Lower leg skin (tissue), 4 donors: ENCODE measurements at regions not wholly inside any gene's neighbourhood (a gene's known extent, or its start where the extent isn't known, plus 50 kb on each side); places are given as distances from the start of the nearest gene placed in this dataset.

Experiments used
- DNase-seq, 2 donors: peaks; one replicate each; pipeline ENCODE4 v3.0.0-alpha.2; 2019; ENCODE audit warnings: low spot score in 2 of 2
- H3K4me3 ChIP-seq: fragments of 200-600 bp; sonication (generic); 2 replicates; pipeline ENCODE4 v1.5.1; 2017; ENCODE audit warnings: mild to moderate bottlenecking, low read depth; ENCODE audit not compliant: poor library complexity, severe bottlenecking
- CTCF ChIP-seq, 3 donors: fragments of 450-650 bp; IDR thresholded peaks; one replicate each; pipeline ENCODE4 v1.5.1; 2016; ENCODE audit warnings: antibody characterized with exemption in 3 of 3, mild to moderate bottlenecking in 3 of 3, moderate library complexity in 2 of 3
- POLR2A ChIP-seq, 2 donors: fragments of 450-650 bp; IDR thresholded peaks; one replicate each; pipeline ENCODE4 v1.6.1; 2016 to 2017; ENCODE audit warnings: antibody characterized with exemption in 2 of 2, mild to moderate bottlenecking in 1 of 2, moderate library complexity in 1 of 2
- WGBS, 2 donors: methylation state at CpG; one replicate each; pipeline ENCODE4 v1.1.5; 2018; 5-methylcytosine and 5-hydroxymethylcytosine counted together
- intact Hi-C: fragments of 100-400 bp; cut with DNase I; formaldehyde crosslinking; loops from one replicate; pipeline ENCODE4 v1.15.0; 2023; ENCODE audit warnings: low total_unique reads

- no peak for DNase-seq
- intact Hi-C loops: no loop called here
- H3K4me3 ChIP-seq: no peak overlapping the region
- TF ChIP-seq POLR2A (IDR thresholded peaks at IDR 0.05) (no peak), CTCF (IDR thresholded peaks at IDR 0.05) (no peak)
- WGBS, 2 donors: 49 to 60% methylated on average over 3 of the region's 3 CpGs
Measured at GRCh38 chr3:25056803-25057351, 371.2 kb upstream of the RARB start.

- intact Hi-C loops: no loop called here
- no peak for TF ChIP-seq CTCF (IDR thresholded peaks at IDR 0.05)
- no peak for TF ChIP-seq POLR2A (IDR thresholded peaks at IDR 0.05)
- no peak for DNase-seq
- WGBS, 2 donors: 11 to 14% methylated on average over 1 of the region's 1 CpG
- no peak overlapping the region for H3K4me3 ChIP-seq
Measured at GRCh38 chr3:25057379-25057778, 370.7 kb upstream of the RARB start.

- WGBS, 2 donors: 90 to 96% methylated on average over 2 of the region's 2 CpGs
- TF ChIP-seq CTCF (IDR thresholded peaks at IDR 0.05) (no peak), POLR2A (IDR thresholded peaks at IDR 0.05) (no peak)
- H3K4me3 ChIP-seq: no peak overlapping the region
- no peak for DNase-seq
- intact Hi-C loops: no loop called here
Measured at GRCh38 chr3:25064681-25065080, 363.4 kb upstream of the RARB start.

GRCh38 chr3:25069970-25070369 lies 358.1 kb upstream of the RARB start:
- H3K4me3 ChIP-seq: no peak overlapping the region
- intact Hi-C loops: no loop called here
- WGBS, 2 donors: 92 to 96% methylated on average over 3 of the region's 3 CpGs
- TF ChIP-seq POLR2A (IDR thresholded peaks at IDR 0.05): no peak
- DNase-seq: no peak

GRCh38 chr3:25071846-25072245 lies 356.2 kb upstream of the RARB start:
- intact Hi-C loops: no loop called here
- no peak for DNase-seq
- no peak overlapping the region for H3K4me3 ChIP-seq
- 85 to 91% methylated on average over 5 of the region's 5 CpGs for WGBS, 2 donors
- TF ChIP-seq POLR2A (IDR thresholded peaks at IDR 0.05): no peak
- no peak for TF ChIP-seq CTCF (IDR thresholded peaks at IDR 0.05)

- DNase-seq: no peak
- no peak overlapping the region for H3K4me3 ChIP-seq
- no peak for TF ChIP-seq POLR2A (IDR thresholded peaks at IDR 0.05)
- no peak for TF ChIP-seq CTCF (IDR thresholded peaks at IDR 0.05)
- intact Hi-C loops: no loop called here
- WGBS, 2 donors: 84 to 92% methylated on average over 1 of the region's 1 CpG
Measured at GRCh38 chr3:25073423-25073822, 354.6 kb upstream of the RARB start.
